NCI-H774 (cell line): ENCODE measurements at regions not wholly inside any gene's neighbourhood (a gene's known extent, or its start where the extent isn't known, plus 50 kb on each side); places are given as distances from the start of the nearest gene placed in this dataset.
"Not testable (repeated sequence)": the region's sequence is repeated elsewhere in the genome, so short reads cannot be mapped to it uniquely, and the experiment has no call there.

Source experiments
- DNase-seq: peaks from one replicate; lab custom pipeline; 2025; lab: John Stamatoyannopoulos, UW

GRCh38 chr3:74978684-74979083 lies 364.2 kb upstream of the CNTN3 start:
- DNase-seq, result no peak

GRCh38 chr3:74985028-74985904 lies 370.8 kb upstream of the CNTN3 start:
- not testable (repeated sequence) for DNase-seq

- no peak for DNase-seq
Observed at GRCh38 chr3:74988095-74988494, 373.6 kb upstream of the CNTN3 start.

- no peak for DNase-seq
Observed at GRCh38 chr3:74992898-74993297, 378.4 kb upstream of the CNTN3 start.

- no peak for DNase-seq
Observed at GRCh38 chr3:75001330-75001729, 386.9 kb upstream of the CNTN3 start.

GRCh38 chr3:75012791-75013331 lies 398.4 kb upstream of the CNTN3 start:
- no peak for DNase-seq

- DNase-seq, result no peak
Observed at GRCh38 chr3:75014008-75014407, 399.5 kb upstream of the CNTN3 start.

- DNase-seq, result no peak
Observed at GRCh38 chr3:75015280-75015679, 400.8 kb upstream of the CNTN3 start.

GRCh38 chr3:75035146-75035545 lies 420.7 kb upstream of the CNTN3 start:
- DNase-seq, result no peak

GRCh38 chr3:75042941-75043340 lies 428.5 kb upstream of the CNTN3 start:
- DNase-seq, result no peak

- DNase-seq, result no peak
Observed at GRCh38 chr3:75048650-75049049, 434.2 kb upstream of the CNTN3 start.

- DNase-seq, result no peak
Observed at GRCh38 chr3:75049533-75049932, 435.1 kb upstream of the CNTN3 start.

GRCh38 chr3:75059120-75059519 lies 444.7 kb upstream of the CNTN3 start:
- DNase-seq, result no peak

- DNase-seq, result no peak
Observed at GRCh38 chr3:75061806-75062205, 447.3 kb upstream of the CNTN3 start.

- no peak for DNase-seq
Observed at GRCh38 chr3:75075158-75075557, 460.7 kb upstream of the CNTN3 start.

GRCh38 chr3:75076481-75076880 lies 462.0 kb upstream of the CNTN3 start:
- DNase-seq, result no peak

- DNase-seq, result no peak
Observed at GRCh38 chr3:75078290-75078689, 463.8 kb upstream of the CNTN3 start.

GRCh38 chr3:75082845-75083244 lies 468.4 kb upstream of the CNTN3 start:
- no peak for DNase-seq

- no peak for DNase-seq
Observed at GRCh38 chr3:75089841-75090240, 475.4 kb upstream of the CNTN3 start.

GRCh38 chr3:75101329-75102147 lies 487.1 kb upstream of the CNTN3 start:
- DNase-seq, result no peak

GRCh38 chr3:75110741-75111140 lies 496.3 kb upstream of the CNTN3 start:
- DNase-seq, result no peak

- no peak for DNase-seq
Observed at GRCh38 chr3:75115695-75116094, 501.2 kb upstream of the CNTN3 start.

GRCh38 chr3:75118779-75119178 lies 504.3 kb upstream of the CNTN3 start:
- DNase-seq, result no peak
